NCI-H524 (cell line): ENCODE measurements at regions not wholly inside any gene's neighbourhood (a gene's known extent, or its start where the extent isn't known, plus 50 kb on each side); places are given as distances from the start of the nearest gene placed in this dataset.

Source experiments
- DNase-seq, 2 experiments: peaks; one replicate each; lab custom pipeline; 2025; lab: John Stamatoyannopoulos, UW

- no peak for DNase-seq
These were observed 146.5 kb downstream of the SYK start for GRCh38 chr9:90948156-90948555.

DNA sequence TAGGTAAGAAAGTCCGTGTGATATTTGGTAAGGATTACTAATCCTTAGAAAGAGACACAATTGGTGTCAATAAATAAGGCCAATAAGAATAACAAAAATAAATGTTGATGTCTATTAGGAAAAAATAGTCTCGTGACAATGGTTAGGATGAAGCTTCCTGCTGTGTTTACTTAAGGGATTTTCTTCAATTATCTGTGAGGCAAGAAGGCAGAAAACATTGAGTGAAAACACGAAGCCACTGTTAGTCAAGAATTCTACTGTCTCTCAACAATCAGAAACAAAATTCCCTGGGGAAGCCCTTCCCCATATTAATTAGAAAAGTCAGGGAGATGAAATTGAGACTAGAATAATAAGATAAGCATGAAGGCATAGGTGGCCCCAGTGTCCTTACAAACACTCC, 149.0 kb downstream of the SYK start:
- DNase-seq = no peak

DNA sequence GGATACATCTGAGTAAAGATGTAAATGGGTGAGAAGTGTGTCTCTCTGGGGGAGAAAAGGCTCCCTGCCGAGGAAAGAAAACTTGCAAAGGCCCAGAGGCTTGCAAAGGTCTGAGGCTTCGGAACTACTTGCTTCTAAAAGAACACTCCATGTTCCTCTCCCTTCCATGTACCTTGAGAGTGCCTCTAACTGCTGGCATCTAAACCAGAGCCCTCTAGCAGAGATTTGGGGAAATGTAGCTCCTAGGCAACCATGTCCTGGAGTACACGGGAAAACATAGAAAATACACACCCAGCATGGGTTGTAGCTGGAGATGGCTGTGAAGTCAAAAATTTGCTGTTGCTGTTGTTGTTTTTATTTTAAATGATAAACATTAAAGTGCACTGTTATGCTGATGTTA, 151.6 kb downstream of the SYK start:
- DNase-seq = no peak

GRCh38 chr9:90953805-90954204, 152.2 kb downstream of the SYK start:
- no peak for DNase-seq

DNA sequence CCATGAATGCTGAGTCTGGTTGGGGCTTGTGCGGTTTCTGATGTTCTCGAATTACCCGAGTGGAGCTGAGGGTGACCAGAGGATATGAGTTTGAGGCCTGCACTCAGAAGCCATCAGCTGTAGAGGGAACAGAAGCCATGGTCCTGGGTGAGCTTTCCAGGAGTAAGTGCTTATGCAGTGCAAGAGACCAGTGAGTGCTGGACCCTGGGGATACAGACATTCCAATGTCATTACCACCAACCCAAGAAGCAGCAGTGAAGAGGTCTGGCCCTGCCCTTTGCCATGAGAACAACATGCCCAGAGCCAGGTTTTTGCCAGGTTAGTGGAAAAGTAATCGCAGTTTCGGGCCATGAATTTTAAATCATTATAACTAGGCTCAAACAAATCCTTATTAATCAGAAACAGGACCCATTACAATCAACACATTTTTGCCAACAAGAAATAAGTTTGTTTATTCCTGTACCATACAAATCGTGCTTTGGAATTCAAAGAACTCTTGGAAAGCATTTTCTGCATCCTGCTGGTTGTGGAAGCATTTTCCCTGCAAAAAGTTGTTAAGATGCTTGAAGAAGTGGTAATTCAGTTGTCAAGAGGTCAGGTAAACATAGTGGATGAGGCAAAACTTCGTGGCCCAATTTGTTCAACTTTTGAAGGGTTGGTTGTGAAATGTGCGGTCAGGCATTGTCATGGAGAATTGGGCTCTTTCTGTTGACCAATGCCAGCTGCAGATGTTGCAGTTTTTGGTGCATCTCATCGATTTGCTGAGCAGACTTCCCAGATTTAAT, 154.6 kb downstream of the SYK start:
- DNase-seq = no peak

- DNase-seq = no peak
These were observed 156.7 kb downstream of the SYK start for GRCh38 chr9:90958328-90958727.

DNA sequence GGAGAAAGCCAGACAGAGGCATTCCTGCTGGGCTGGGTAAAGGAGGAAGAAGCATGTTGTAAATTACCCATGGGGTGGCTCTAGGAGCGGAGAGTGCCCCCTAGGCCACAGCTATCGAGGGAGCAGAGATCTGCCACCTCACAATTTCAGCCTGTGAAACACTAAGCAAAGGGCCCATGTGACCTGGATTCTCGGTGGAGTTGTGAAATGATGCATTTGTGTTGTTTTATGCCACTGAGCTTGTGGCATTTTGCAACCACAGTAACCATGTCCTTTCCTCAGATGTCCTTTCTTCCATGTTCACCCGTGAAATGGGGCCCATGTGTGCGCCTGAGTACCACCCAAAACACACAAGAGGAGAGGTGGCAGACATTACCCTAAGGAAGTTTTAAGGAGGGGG, 159.3 kb downstream of the SYK start:
- no peak for DNase-seq

GRCh38 chr9:90961375-90961774, 159.8 kb downstream of the SYK start:
- DNase-seq = peak in 1 of 2 experiments; percentile 16

GRCh38 chr9:90964101-90965020, 162.7 kb downstream of the SYK start:
- no peak for DNase-seq

DNA sequence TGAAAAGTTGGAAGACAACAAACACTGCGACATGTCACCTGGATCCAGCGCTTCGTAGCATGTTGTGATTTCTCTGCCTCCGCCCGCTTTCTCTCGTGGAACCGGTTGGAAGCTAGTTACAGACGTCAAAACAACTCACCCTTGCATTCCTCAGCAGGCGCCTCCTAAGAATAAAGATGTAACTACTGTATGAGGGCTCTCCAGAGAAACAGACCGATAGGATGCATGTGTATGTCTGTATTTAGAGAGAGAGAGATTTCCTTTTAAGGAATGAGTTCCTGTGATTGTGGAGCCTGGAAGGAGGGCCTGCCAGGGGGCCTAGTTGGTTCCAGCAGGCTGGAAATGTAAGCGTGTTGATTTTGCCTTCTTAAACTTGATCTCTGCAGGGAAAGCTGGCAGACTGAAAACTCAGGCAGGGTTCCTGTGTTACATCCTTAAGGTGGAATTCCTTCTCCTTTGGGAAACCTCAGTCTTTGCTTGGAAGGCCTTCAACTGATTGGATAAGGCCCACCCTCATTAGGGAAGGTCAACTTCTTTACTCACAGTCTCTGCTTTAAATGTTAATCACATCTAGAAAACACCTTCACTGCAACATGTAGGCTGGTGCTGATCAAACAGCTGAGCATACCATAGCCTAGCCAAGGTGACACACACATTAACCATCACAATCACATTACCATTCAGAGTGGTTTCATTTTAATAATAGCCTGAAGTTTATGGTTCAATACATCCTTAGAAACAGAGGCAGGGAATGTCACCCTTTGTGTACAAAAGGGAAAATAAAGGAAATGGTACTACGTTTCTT, 163.8 kb downstream of the SYK start:
- DNase-seq = no peak

- no peak for DNase-seq
These were observed 164.3 kb downstream of the SYK start for GRCh38 chr9:90966031-90966290.

DNA sequence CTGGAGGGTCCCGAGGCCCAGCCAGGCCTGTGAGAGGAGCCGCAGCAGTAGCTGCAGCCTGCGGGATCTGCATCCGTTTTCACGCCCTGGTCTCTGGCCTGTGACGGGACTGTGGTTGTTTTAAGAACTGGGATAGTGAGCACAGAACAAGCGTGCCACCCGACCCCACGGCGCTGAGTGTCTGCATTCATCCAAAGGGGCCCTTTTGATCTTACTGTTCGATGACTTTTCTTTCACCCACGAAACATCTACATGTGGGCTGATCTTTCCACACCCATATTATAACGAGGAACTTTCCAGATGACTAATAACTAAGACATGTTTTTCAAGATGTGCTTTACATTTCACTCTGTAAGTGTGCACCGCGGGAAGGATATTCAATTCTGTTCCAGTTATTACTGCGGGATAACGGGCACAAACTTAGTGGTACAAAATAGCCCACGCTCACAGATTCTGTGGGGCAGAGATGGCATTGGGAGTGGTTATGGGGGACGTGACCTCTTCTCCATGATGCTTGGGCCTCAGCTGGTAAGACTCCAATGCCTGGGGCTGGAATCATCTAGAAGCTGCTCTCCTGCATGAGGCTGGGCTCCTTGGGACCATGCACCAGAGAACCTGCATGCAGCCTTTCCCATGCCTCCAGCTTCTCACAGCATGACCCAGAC, 165.0 kb downstream of the SYK start:
- DNase-seq = no peak

GRCh38 chr9:90967145-90967538, 165.5 kb downstream of the SYK start:
- DNase-seq = no peak

DNA sequence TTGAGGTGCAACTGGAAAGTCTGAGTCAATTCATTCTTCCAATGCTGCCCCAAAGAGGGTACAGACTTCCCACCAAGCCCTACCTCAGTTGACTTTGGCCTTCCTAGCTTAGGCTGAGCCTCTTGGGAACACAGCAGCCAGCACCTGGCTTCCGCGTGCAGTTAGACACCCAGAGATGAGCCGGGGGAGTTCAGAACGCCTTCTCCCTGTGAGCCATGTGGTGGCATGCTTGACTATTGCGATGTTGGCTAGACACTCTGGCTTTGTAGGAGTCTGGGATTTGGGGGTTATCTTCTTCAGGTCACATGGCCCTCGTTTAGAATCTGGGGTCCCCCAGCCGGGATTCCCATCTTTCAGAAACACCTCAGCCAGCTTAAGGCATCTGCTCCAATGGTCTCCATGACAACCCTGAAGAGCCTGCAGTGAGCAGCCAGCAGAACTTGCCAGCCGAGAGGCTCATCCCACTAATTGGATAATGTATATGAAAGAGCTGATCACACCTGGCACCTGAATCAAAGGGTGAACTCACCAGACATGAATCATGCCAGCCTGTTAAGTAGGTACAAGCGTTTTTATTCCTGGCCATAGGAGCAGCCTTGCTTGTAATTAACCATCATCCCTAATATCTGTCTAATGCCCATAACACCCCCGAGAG, 167.5 kb downstream of the SYK start:
- DNase-seq = peak; percentile 92 to 97

DNA sequence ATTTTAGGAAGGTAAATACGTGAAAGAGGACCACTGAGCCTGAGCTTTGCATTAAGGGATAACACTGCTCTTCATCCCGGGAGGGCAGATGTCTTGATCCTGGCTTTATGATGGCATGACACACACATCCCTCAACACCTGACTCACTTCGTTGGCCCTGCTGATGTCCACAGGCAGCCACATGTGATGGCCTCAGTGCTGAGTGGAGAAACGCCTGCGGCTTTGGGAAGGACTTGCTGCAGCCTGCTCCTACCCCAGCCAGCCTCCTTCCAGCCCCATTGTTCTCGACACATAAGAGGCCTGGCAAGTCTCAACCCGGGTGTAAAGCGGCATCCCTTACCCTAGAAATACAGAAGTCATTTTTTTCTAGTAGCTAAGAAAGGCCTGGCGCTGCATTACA, 169.0 kb downstream of the SYK start:
- DNase-seq = peak; percentile 5 to 35

DNA sequence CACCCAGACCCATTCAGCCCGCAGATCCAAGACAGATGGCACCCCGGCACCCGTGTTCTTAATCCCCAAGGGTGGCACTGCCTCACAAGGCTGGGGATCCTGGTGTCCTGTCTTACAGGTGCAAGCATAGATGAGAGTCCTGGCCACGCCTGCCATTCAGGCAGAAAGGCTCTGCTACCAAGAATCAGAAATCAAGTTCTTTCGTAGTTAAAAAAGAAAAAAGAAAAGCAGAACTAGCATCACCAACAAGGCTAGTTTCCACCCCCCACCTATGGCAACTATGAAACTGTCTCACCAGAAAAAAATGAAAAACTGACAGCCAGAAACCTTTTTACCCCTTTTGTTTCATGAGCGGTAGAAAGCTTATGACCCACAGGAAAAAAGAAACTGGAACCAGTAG, 170.4 kb downstream of the SYK start:
- peak; percentile 28 to 83 for DNase-seq

DNA sequence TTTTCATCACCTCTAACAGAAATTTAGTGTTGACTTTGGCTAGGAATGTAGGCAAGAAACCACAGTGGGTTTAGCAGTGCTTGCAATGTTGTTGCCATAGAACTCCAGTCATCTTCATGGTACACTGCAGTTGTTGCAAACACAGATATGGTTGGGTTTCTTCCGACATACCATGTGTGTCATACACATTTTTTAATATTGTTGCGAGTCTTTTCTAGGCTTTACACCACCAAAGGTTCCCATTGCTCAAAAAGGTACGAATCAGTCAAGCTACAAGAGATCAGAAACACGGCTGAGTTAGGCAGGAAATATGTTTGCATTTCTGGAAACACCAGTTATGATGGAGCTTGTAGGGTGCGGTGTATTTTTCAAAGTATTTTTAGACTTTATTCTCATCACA, 172.4 kb downstream of the SYK start:
- no peak for DNase-seq

DNA sequence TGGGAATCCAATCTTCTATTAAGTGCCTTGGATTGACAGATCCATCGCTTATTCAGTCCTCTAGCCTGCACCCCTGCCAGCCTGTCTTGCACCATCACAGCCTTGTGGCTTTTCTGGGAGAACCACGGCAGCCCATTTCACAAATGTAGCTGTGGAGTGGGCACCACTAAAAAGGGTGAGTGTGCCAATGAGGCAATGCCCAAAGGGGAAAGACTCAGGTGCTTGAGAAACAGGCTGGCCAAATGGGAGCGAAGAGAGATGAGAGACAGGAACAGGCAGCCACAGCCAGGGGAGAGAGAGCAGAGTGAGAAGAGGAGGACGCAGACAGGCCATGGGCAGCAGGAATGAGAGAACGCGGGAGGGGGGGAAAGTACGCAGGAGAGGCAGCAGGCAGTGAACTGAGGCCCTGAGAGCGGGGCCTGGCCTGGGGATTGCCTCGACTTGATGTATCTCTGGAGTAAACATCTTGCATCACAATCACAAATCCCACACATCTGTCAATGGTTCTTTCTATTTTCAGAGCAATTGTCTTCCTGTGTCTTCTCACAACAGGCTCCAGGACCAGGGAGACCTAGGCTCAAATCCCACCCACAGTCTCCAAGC, 173.1 kb downstream of the SYK start:
- DNase-seq = no peak

- DNase-seq = no peak
These were observed 174.3 kb downstream of the SYK start for GRCh38 chr9:90975781-90976538.

DNA sequence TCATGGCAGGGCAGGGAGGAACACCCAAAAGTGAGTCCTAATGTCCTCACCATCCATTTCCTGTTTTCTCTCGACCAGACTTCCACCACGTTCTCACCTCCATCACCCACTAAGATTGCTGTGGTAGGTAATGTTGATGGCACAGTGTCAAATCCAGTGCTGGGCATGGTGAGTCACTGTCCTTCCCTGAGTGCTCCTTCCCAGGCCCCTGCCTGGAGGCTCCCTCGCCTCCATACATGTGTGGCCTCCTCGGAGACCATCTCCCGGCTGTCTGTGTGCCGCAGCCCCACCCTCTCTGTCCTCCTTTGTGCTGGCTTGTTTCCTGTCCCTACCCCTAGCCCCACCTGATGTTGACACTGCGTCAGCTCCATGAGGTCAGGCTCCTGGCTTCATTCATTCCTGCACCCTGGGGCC, 177.5 kb downstream of the SYK start:
- DNase-seq = no peak
